ENCODE measurements at regions not wholly inside any gene's neighbourhood (a gene's known extent, or its start where the extent isn't known, plus 50 kb on each side); places are given as distances from the start of the nearest gene placed in this dataset.
"Not testable (repeated sequence)": the region's sequence is repeated elsewhere in the genome, so short reads cannot be mapped to it uniquely, and the experiment has no call there.

GRCh38 chr13:62110079-62110478 is 694.4 kb upstream of the PCDH20 start:
- H3K4me3 ChIP-seq (ENCODE audit: low read length): no peak overlapping the region
- H3K4me1 ChIP-seq (ENCODE audit: control insufficient read depth, low read depth, low read length): no peaks in the 10 kb centered on the region
- H3K27me3 ChIP-seq (ENCODE audit: control insufficient read depth, insufficient read depth, low read length): no peaks in the 10 kb centered on the region
- no peak overlapping the region for H3K9ac ChIP-seq (ENCODE audit: low read length)
- no peaks in the 10 kb centered on the region for H3K36me3 ChIP-seq (ENCODE audit: control insufficient read depth, low read depth, low read length)
- H3K9me3 ChIP-seq (ENCODE audit: control insufficient read depth, low read depth, low read length): no peaks in the 10 kb centered on the region
- no peak overlapping the region for H3K27ac ChIP-seq (ENCODE audit: low read length)

GRCh38 chr13:62104136-62104535 is 688.5 kb upstream of the PCDH20 start:
- H3K9me3 ChIP-seq (ENCODE audit: control insufficient read depth, low read depth, low read length); H3K36me3 ChIP-seq (ENCODE audit: control insufficient read depth, low read depth, low read length); H3K9ac ChIP-seq (ENCODE audit: low read length); H3K4me1 ChIP-seq (ENCODE audit: control insufficient read depth, low read depth, low read length); H3K27me3 ChIP-seq (ENCODE audit: control insufficient read depth, insufficient read depth, low read length); H3K4me3 ChIP-seq (ENCODE audit: low read length); H3K27ac ChIP-seq (ENCODE audit: low read length): not testable (repeated sequence)

- Histone ChIP-seq H3K9me3 (ENCODE audit: control insufficient read depth, low read depth, low read length) (no peaks in the 10 kb centered on the region), H3K4me1 (ENCODE audit: control insufficient read depth, low read depth, low read length) (no peaks in the 10 kb centered on the region), H3K9ac (ENCODE audit: low read length) (no peak overlapping the region), H3K27ac (ENCODE audit: low read length) (no peak overlapping the region), H3K27me3 (ENCODE audit: control insufficient read depth, insufficient read depth, low read length) (no peaks in the 10 kb centered on the region), H3K4me3 (ENCODE audit: low read length) (no peak overlapping the region), H3K36me3 (ENCODE audit: control insufficient read depth, low read depth, low read length) (no peaks in the 10 kb centered on the region)
Observed at GRCh38 chr13:62096652-62097051, 681.0 kb upstream of the PCDH20 start.

- Histone ChIP-seq H3K36me3 (ENCODE audit: control insufficient read depth, low read depth, low read length) (no peaks in the 10 kb centered on the region), H3K4me1 (ENCODE audit: control insufficient read depth, low read depth, low read length) (no peaks in the 10 kb centered on the region), H3K4me3 (ENCODE audit: low read length) (no peak overlapping the region), H3K9ac (ENCODE audit: low read length) (no peak overlapping the region), H3K27me3 (ENCODE audit: control insufficient read depth, insufficient read depth, low read length) (no peaks in the 10 kb centered on the region), H3K27ac (ENCODE audit: low read length) (no peak overlapping the region), H3K9me3 (ENCODE audit: control insufficient read depth, low read depth, low read length) (no peaks in the 10 kb centered on the region)
Observed at GRCh38 chr13:62094932-62095331, 679.3 kb upstream of the PCDH20 start.

- Histone ChIP-seq H3K36me3 (ENCODE audit: control insufficient read depth, low read depth, low read length) (no peaks in the 10 kb centered on the region), H3K4me3 (ENCODE audit: low read length) (no peak overlapping the region), H3K4me1 (ENCODE audit: control insufficient read depth, low read depth, low read length) (no peaks in the 10 kb centered on the region), H3K27me3 (ENCODE audit: control insufficient read depth, insufficient read depth, low read length) (no peaks in the 10 kb centered on the region), H3K9me3 (ENCODE audit: control insufficient read depth, low read depth, low read length) (no peaks in the 10 kb centered on the region), H3K9ac (ENCODE audit: low read length) (no peak overlapping the region), H3K27ac (ENCODE audit: low read length) (no peak overlapping the region)
Observed at GRCh38 chr13:62093984-62094780, 678.5 kb upstream of the PCDH20 start.

- no peaks in the 10 kb centered on the region for H3K4me1 ChIP-seq (ENCODE audit: control insufficient read depth, low read depth, low read length)
- H3K27ac ChIP-seq (ENCODE audit: low read length): no peak overlapping the region
- H3K36me3 ChIP-seq (ENCODE audit: control insufficient read depth, low read depth, low read length): no peaks in the 10 kb centered on the region
- H3K9me3 ChIP-seq (ENCODE audit: control insufficient read depth, low read depth, low read length): no peaks in the 10 kb centered on the region
- H3K4me3 ChIP-seq (ENCODE audit: low read length): no peak overlapping the region
- no peak overlapping the region for H3K9ac ChIP-seq (ENCODE audit: low read length)
- no peaks in the 10 kb centered on the region for H3K27me3 ChIP-seq (ENCODE audit: control insufficient read depth, insufficient read depth, low read length)
Observed at GRCh38 chr13:62092949-62093348, 677.3 kb upstream of the PCDH20 start.

- Histone ChIP-seq H3K36me3 (ENCODE audit: control insufficient read depth, low read depth, low read length) (no peaks in the 10 kb centered on the region), H3K4me3 (ENCODE audit: low read length) (no peak overlapping the region), H3K9me3 (ENCODE audit: control insufficient read depth, low read depth, low read length) (no peaks in the 10 kb centered on the region), H3K4me1 (ENCODE audit: control insufficient read depth, low read depth, low read length) (no peaks in the 10 kb centered on the region), H3K9ac (ENCODE audit: low read length) (no peak overlapping the region), H3K27ac (ENCODE audit: low read length) (no peak overlapping the region), H3K27me3 (ENCODE audit: control insufficient read depth, insufficient read depth, low read length) (no peaks in the 10 kb centered on the region)
Observed at GRCh38 chr13:62092536-62092935, 676.9 kb upstream of the PCDH20 start.

GRCh38 chr13:62088165-62088564 is 672.5 kb upstream of the PCDH20 start:
- Histone ChIP-seq H3K36me3 (ENCODE audit: control insufficient read depth, low read depth, low read length) (no peaks in the 10 kb centered on the region), H3K9ac (ENCODE audit: low read length) (no peak overlapping the region), H3K4me1 (ENCODE audit: control insufficient read depth, low read depth, low read length) (peaks cover 9% of the 10 kb centered on the region), H3K27ac (ENCODE audit: low read length) (no peak overlapping the region), H3K9me3 (ENCODE audit: control insufficient read depth, low read depth, low read length) (no peaks in the 10 kb centered on the region), H3K4me3 (ENCODE audit: low read length) (no peak overlapping the region), H3K27me3 (ENCODE audit: control insufficient read depth, insufficient read depth, low read length) (no peaks in the 10 kb centered on the region)

- Histone ChIP-seq H3K27me3 (ENCODE audit: control insufficient read depth, insufficient read depth, low read length) (no peaks in the 10 kb centered on the region), H3K9me3 (ENCODE audit: control insufficient read depth, low read depth, low read length) (no peaks in the 10 kb centered on the region), H3K4me3 (ENCODE audit: low read length) (no peak overlapping the region), H3K4me1 (ENCODE audit: control insufficient read depth, low read depth, low read length) (peaks cover 9% of the 10 kb centered on the region), H3K9ac (ENCODE audit: low read length) (no peak overlapping the region), H3K36me3 (ENCODE audit: control insufficient read depth, low read depth, low read length) (no peaks in the 10 kb centered on the region), H3K27ac (ENCODE audit: low read length) (no peak overlapping the region)
Observed at GRCh38 chr13:62087124-62087523, 671.5 kb upstream of the PCDH20 start.

- Histone ChIP-seq H3K36me3 (ENCODE audit: control insufficient read depth, low read depth, low read length) (no peaks in the 10 kb centered on the region), H3K9ac (ENCODE audit: low read length) (no peak overlapping the region), H3K27me3 (ENCODE audit: control insufficient read depth, insufficient read depth, low read length) (no peaks in the 10 kb centered on the region), H3K27ac (ENCODE audit: low read length) (peak overlapping the region; percentile 27), H3K9me3 (ENCODE audit: control insufficient read depth, low read depth, low read length) (no peaks in the 10 kb centered on the region), H3K4me1 (ENCODE audit: control insufficient read depth, low read depth, low read length) (peaks cover 9% of the 10 kb centered on the region), H3K4me3 (ENCODE audit: low read length) (no peak overlapping the region)
Observed at GRCh38 chr13:62085337-62086229, 669.9 kb upstream of the PCDH20 start.

GRCh38 chr13:62084728-62085127 is 669.1 kb upstream of the PCDH20 start:
- Histone ChIP-seq H3K4me3 (ENCODE audit: low read length) (no peak overlapping the region), H3K9ac (ENCODE audit: low read length) (no peak overlapping the region)

More at GRCh38 chr13:62084728-62085127, 669.1 kb upstream of the PCDH20 start:
- H3K27ac ChIP-seq (ENCODE audit: low read length): no peak overlapping the region
- H3K36me3 ChIP-seq (ENCODE audit: control insufficient read depth, low read depth, low read length): no peaks in the 10 kb centered on the region
- H3K9me3 ChIP-seq (ENCODE audit: control insufficient read depth, low read depth, low read length): no peaks in the 10 kb centered on the region
- peaks cover 9% of the 10 kb centered on the region for H3K4me1 ChIP-seq (ENCODE audit: control insufficient read depth, low read depth, low read length)
- H3K27me3 ChIP-seq (ENCODE audit: control insufficient read depth, insufficient read depth, low read length): no peaks in the 10 kb centered on the region
